SU-DHL-6 (cell line): ENCODE measurements at regions not wholly inside any gene's neighbourhood (a gene's known extent, or its start where the extent isn't known, plus 50 kb on each side); places are given as distances from the start of the nearest gene placed in this dataset.

Experiments
- H2AFZ ChIP-seq: fragments of 200-600 bp; sonication (generic); 2 replicates; pipeline ENCODE4 v1.6.1; 2014; ENCODE audit warnings: low read depth, mild to moderate bottlenecking, moderate library complexity, mixed read lengths, antibody characterized with exemption, low read length; ENCODE audit not compliant: severe bottlenecking
- H3F3A ChIP-seq: fragments of 200-600 bp; shearing (Covaris generic); 2 replicates; pipeline ENCODE4 v1.6.0; 2016; ENCODE audit warnings: antibody characterized with exemption, mild to moderate bottlenecking; ENCODE audit not compliant: insufficient read depth
- H3K27ac ChIP-seq: fragments of 200-600 bp; sonication (generic); 2 replicates; pipeline ENCODE4 v1.5.1; 2016; ENCODE audit warnings: low read depth, mild to moderate bottlenecking, low read length, moderate library complexity, mixed read lengths
- H3K27me3 ChIP-seq: fragments of 200-600 bp; sonication (generic), shearing (Covaris generic); 2 replicates; pipeline ENCODE4 v1.6.0; 2014; ENCODE audit warnings: mild to moderate bottlenecking, low read length
- H3K36me3 ChIP-seq: fragments of 200-600 bp; sonication (generic); 2 replicates; pipeline ENCODE4 v1.6.1; 2014; ENCODE audit warnings: mild to moderate bottlenecking, low read length, mixed read lengths
- H3K4me2 ChIP-seq: fragments of 300-600, 200-600 bp; shearing (Covaris generic), sonication (generic); 2 replicates; pipeline ENCODE4 v1.6.0; 2014; ENCODE audit warnings: low read length, low read depth, mild to moderate bottlenecking; ENCODE audit not compliant: poor library complexity, severe bottlenecking
- H3K4me3 ChIP-seq: fragments of 200-600 bp; sonication (generic); 2 replicates; pipeline ENCODE4 v1.5.1; 2014; ENCODE audit warnings: antibody characterized with exemption, low read length, mild to moderate bottlenecking, mixed read lengths; ENCODE audit not compliant: insufficient read depth, poor library complexity, severe bottlenecking
- H3K79me2 ChIP-seq: fragments of 200-600 bp; sonication (generic); 2 replicates; pipeline ENCODE4 v1.6.1; 2014; ENCODE audit warnings: mild to moderate bottlenecking, low read length, moderate library complexity; ENCODE audit not compliant: insufficient read depth
- H3K9ac ChIP-seq: fragments of 200-600 bp; sonication (generic); 2 replicates; pipeline ENCODE4 v1.7.0; 2014; ENCODE audit warnings: mild to moderate bottlenecking, low read length
- H3K9me2 ChIP-seq: fragments of 200-600 bp; sonication (generic); replicated peaks from 2 replicates; pipeline ENCODE4 v1.6.1; 2014; ENCODE audit warnings: low read length; ENCODE audit not compliant: insufficient read depth
- H3K9me3 ChIP-seq: fragments of 200-600 bp; sonication (generic); 2 replicates; pipeline ENCODE4 v1.6.1; 2014; ENCODE audit warnings: low read length, mixed read lengths; ENCODE audit not compliant: insufficient read depth
- H4K20me1 ChIP-seq: fragments of 200-600 bp; sonication (generic); 2 replicates; pipeline ENCODE4 v1.6.1; 2014; ENCODE audit warnings: low read depth, mild to moderate bottlenecking, antibody characterized with exemption, low read length, moderate library complexity, mixed read lengths
- EZH2phosphoT487 ChIP-seq: fragments of 200-600 bp; sonication (generic), shearing (Covaris generic); conservative IDR thresholded peaks from 2 replicates; pipeline ENCODE4 v1.6.1; 2018; ENCODE audit warnings: mild to moderate bottlenecking, antibody characterized with exemption, low read length, moderate library complexity, mixed read lengths
- TF ChIP-seq, protein P1 (sequence below): fragments of 200-600 bp; sonication (generic); IDR thresholded peaks from one replicate; pipeline ENCODE4 v1.5.1; 2017; ENCODE audit warnings: antibody characterized with exemption, mild to moderate bottlenecking, low read length, moderate library complexity; ENCODE audit not compliant: insufficient read depth, poor library complexity, severe bottlenecking

DNA sequence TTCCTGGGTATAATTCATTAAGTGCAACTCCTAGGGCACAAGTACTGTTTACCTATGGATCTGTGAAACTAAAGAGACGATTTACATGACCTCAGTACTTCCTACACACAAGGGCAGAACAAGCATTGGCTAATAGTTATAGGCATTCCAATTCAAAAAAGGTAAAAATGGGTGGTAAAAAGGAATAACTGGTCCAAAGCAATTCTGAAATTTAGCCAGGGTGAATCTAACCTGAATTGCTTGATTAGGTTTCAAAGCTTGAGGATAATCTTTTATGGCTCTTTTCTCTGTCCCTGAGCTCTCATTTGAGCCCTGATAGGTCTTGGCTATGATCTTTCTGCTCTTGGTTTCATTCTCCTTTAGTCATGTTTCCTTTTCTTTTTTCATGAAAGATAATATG lies 52.3 kb upstream of the CALCR start:
- TF ChIP-seq, protein P1, sequence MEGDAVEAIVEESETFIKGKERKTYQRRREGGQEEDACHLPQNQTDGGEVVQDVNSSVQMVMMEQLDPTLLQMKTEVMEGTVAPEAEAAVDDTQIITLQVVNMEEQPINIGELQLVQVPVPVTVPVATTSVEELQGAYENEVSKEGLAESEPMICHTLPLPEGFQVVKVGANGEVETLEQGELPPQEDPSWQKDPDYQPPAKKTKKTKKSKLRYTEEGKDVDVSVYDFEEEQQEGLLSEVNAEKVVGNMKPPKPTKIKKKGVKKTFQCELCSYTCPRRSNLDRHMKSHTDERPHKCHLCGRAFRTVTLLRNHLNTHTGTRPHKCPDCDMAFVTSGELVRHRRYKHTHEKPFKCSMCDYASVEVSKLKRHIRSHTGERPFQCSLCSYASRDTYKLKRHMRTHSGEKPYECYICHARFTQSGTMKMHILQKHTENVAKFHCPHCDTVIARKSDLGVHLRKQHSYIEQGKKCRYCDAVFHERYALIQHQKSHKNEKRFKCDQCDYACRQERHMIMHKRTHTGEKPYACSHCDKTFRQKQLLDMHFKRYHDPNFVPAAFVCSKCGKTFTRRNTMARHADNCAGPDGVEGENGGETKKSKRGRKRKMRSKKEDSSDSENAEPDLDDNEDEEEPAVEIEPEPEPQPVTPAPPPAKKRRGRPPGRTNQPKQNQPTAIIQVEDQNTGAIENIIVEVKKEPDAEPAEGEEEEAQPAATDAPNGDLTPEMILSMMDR: no peak
- TF ChIP-seq EZH2phosphoT487: no peak
- no peaks in the 10 kb centered on the region for H3K36me3 ChIP-seq

More for the DNA sequence above, 52.3 kb upstream of the CALCR start:
- H2AFZ ChIP-seq: no peak overlapping the region
- H3F3A ChIP-seq: no peaks in the 10 kb centered on the region
- no peak overlapping the region for H3K4me2 ChIP-seq
- H3K79me2 ChIP-seq: no peaks in the 10 kb centered on the region
- no peaks in the 10 kb centered on the region; the same call in 1 of the 2 replicates for H4K20me1 ChIP-seq
- no peak overlapping the region for H3K27ac ChIP-seq
- no peaks in the 10 kb centered on the region for H3K27me3 ChIP-seq
- H3K4me3 ChIP-seq: no peak overlapping the region
- H3K9ac ChIP-seq: no peak overlapping the region
- H3K9me2 ChIP-seq: no peaks in the 10 kb centered on the region
- no peaks in the 10 kb centered on the region for H3K9me3 ChIP-seq
